ENCODE measurements at regions not wholly inside any gene's neighbourhood (a gene's known extent, or its start where the extent isn't known, plus 50 kb on each side); places are given as distances from the start of the nearest gene placed in this dataset.

DNA sequence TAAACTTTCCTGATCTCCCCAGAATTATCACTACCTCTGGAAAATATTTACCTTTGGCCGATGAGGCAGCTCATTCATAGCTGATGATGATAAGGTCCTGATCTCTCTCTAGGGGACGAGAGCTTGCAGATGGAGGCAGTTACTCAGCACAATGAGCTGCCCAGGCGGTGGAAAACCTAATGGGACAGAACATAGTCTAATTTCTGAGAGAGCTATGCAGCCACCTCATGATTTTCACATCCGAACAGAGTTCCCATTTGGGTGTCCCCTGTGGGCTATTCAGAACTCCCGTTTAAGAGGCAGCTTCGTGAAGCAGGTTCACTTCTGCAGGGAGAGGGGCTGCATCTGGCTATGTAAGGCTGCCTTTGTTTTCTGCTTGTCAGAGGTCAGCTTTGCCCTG lies 724.6 kb upstream of the TMEM132C start:
- no peak for DNase-seq
- Histone ChIP-seq H2BK5ac (ENCODE audit: insufficient read length, low read length) (no peak overlapping the region), H3K23me2 (ENCODE audit: insufficient read length, low read depth, low read length, poor library complexity, severe bottlenecking) (no peaks in the 10 kb centered on the region), H2BK20ac (ENCODE audit: low read depth, low read length, poor library complexity, severe bottlenecking) (no peak overlapping the region), H2AFZ (ENCODE audit: low read length) (no peak overlapping the region), H3K79me2 (ENCODE audit: insufficient read depth, low read length) (no peaks in the 10 kb centered on the region), H2BK12ac (ENCODE audit: insufficient read length, low read depth, low read length) (no peak overlapping the region), H3K9ac (ENCODE audit: extremely low read depth, insufficient read length, low read length) (no peak overlapping the region), H2BK15ac (ENCODE audit: low read depth, low read length) (no peak overlapping the region), H3K23ac (ENCODE audit: insufficient read length, low read depth, low read length) (no peak overlapping the region), H3K4me1 (ENCODE audit: insufficient read depth, low read length) (no peaks in the 10 kb centered on the region; the same call in 1 of the 2 replicates), H3K9me3 (ENCODE audit: control insufficient read depth, low read depth, low read length) (no peaks in the 10 kb centered on the region), H4K5ac (ENCODE audit: insufficient read length, low read depth, low read length) (no peak overlapping the region), H2BK120ac (ENCODE audit: low read depth, low read length, poor library complexity, severe bottlenecking) (no peak overlapping the region), H3K18ac (ENCODE audit: insufficient read length, low read depth, low read length) (no peak overlapping the region), H4K20me1 (ENCODE audit: control insufficient read depth, insufficient read depth, insufficient read length) (no peaks in the 10 kb centered on the region), H3T11ph (ENCODE audit: low read length) (no peak overlapping the region), H3K14ac (ENCODE audit: insufficient read depth, low read length) (no peak overlapping the region), H3K27ac (ENCODE audit: insufficient read length, low read depth, low read length) (no peak overlapping the region), H4K91ac (ENCODE audit: insufficient read length, low read depth, low read length) (no peak overlapping the region), H3K79me1 (ENCODE audit: insufficient read depth, low read depth, low read length, poor library complexity, severe bottlenecking) (no peaks in the 10 kb centered on the region), H3K4ac (ENCODE audit: low read depth, low read length) (no peak overlapping the region), H3K27me3 (ENCODE audit: insufficient read depth, low read length) (no peaks in the 10 kb centered on the region), H2AK5ac (ENCODE audit: insufficient read length, low read length) (no peak overlapping the region), H3K4me2 (ENCODE audit: insufficient read depth, insufficient read length, low read length) (no peak overlapping the region), H4K8ac (replicated peaks; ENCODE audit: insufficient read length, low read depth, low read length) (no peak overlapping the region), H3K56ac (ENCODE audit: insufficient read length, low read depth, low read length) (no peak overlapping the region)
- TF ChIP-seq, protein P1, sequence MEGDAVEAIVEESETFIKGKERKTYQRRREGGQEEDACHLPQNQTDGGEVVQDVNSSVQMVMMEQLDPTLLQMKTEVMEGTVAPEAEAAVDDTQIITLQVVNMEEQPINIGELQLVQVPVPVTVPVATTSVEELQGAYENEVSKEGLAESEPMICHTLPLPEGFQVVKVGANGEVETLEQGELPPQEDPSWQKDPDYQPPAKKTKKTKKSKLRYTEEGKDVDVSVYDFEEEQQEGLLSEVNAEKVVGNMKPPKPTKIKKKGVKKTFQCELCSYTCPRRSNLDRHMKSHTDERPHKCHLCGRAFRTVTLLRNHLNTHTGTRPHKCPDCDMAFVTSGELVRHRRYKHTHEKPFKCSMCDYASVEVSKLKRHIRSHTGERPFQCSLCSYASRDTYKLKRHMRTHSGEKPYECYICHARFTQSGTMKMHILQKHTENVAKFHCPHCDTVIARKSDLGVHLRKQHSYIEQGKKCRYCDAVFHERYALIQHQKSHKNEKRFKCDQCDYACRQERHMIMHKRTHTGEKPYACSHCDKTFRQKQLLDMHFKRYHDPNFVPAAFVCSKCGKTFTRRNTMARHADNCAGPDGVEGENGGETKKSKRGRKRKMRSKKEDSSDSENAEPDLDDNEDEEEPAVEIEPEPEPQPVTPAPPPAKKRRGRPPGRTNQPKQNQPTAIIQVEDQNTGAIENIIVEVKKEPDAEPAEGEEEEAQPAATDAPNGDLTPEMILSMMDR (conservative IDR thresholded peaks at IDR 0.05), result no peak
- Mint-ChIP-seq H3K9me3 (no peaks in the 10 kb centered on the region), H3K27me3 (ENCODE audit: low read depth) (no peaks in the 10 kb centered on the region), H3K36me3 (ENCODE audit: insufficient read depth in 1 of 3, low read depth in 3 of 3) (no peaks in the 10 kb centered on the region), H3K4me3 (no peak overlapping the region), H3K4me1 (peaks cover 15 to 16% of the 10 kb centered on the region in 2 experiments), H3K27ac (no peak overlapping the region)
- no CpG with 5 or more reads among the region's 6 CpGs for WGBS (ENCODE audit: extremely low coverage, insufficient read length, low lambda C conversion rate)

Data from H9 (cell line).